ENCODE measurements at regions not wholly inside any gene's neighbourhood (a gene's known extent, or its start where the extent isn't known, plus 50 kb on each side); places are given as distances from the start of the nearest gene placed in this dataset.
"Not testable (repeated sequence)": the region's sequence is repeated elsewhere in the genome, so short reads cannot be mapped to it uniquely, and the experiment has no call there.

- no peak for DNase-seq (ENCODE audit: low read depth)
These were observed 818.0 kb upstream of the SLC10A2 start for GRCh38 chr13:103884101-103884723.

DNA sequence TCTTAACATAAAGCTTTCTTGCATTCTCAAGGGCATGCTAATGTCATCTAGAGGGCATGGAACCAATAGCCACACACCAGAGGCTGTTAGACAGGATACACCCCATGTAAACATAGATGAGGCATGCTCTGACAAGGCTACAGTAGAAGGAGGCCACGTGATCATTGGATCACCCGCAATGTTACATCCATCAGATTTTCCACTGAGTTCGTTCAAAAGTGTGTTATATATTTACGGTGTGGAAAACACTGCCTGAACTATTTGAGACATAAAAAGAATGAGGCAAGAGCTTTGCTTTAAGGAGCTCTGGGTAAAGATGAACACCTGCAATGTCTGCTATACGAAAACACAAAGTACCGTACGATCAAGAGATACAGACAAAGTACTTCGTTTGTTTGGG is 817.5 kb upstream of the SLC10A2 start:
- no peak for DNase-seq (ENCODE audit: low read depth)

DNA sequence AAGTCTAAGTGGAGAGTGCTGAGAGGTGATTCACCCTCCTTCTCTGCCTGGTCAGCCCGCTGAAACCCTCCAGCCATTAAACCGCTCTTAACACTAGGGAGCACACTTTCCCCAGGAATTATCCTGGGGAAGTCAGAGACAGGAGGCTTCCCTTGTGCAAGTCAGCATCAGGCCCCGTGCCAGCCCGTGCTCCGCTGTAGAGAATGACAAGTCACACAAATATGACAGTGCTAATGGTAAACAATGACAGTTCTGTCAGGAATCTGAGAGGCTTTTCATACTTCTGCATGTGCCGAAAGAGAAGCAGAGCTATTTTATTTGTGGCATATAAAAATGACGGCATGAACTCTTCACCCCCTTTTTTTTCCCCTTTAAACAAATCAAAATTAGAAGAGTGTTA is 816.9 kb upstream of the SLC10A2 start:
- DNase-seq (ENCODE audit: low read depth): no peak

DNA sequence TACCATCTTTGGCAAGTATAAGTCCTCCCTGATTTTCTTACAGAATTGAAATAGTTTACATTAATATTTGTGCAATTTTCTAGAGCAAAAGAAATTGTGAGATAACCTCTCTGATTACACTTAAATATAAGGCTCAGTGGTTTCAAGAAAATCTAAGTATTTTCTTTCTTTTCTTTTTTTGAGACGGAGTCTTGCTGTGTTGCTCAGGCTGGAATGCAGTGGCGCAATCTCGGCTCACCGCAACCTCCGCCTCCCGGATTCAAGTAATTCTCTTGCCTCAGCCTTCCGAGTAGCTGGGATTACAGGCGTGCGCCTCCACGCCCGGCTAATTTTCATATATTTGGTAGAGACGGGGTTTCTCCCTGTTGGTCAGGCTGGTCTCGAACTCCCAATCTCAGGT is 813.9 kb upstream of the SLC10A2 start:
- not testable (repeated sequence) for DNase-seq (ENCODE audit: low read depth)

- no peak for DNase-seq (ENCODE audit: low read depth)
These were observed 812.8 kb upstream of the SLC10A2 start for GRCh38 chr13:103878891-103879605.

DNA sequence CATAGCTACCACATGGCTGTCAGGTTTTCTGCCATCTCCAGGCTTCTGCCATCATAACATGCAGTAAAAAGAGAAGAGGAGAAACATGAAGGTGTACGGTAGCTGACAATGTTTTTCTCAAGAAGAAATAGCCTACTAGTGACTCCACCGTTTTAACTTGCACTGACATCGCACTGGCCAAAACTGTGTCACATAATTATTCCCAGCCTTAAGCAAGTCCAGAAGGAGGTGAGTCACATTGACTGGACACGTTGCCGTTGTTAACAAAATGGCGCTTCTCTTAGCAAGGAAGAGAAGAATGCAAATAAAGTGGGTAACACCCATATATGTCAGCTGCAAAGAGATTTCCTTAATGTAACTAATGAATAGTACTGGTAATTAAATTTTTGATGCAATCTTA is 810.4 kb upstream of the SLC10A2 start:
- no peak for DNase-seq (ENCODE audit: low read depth)

GRCh38 chr13:103873725-103874124 is 807.5 kb upstream of the SLC10A2 start:
- no peak for DNase-seq (ENCODE audit: low read depth)

GRCh38 chr13:103866048-103866447 is 799.8 kb upstream of the SLC10A2 start:
- DNase-seq (ENCODE audit: low read depth): no peak

DNA sequence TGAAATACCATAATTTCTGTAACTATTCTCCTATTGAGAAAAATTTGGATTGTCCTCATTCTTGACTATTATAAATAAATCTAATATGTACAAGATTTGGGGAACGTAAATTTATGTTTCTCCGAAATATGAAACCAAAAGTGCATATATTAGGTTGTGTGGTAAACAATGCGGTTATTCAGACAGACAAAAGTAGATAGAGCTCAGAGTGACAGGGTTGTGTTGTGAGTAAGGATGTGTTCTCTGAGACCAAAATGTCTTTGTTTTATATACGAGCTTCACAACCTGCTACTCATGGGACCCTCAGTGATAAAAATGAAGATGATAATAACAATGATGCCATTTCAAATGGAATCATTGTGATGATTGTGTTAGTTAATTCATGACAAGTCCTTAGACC is 796.3 kb upstream of the SLC10A2 start:
- DNase-seq (ENCODE audit: low read depth): no peak

GRCh38 chr13:103859952-103860351 is 793.7 kb upstream of the SLC10A2 start:
- no peak for DNase-seq (ENCODE audit: low read depth)

DNA sequence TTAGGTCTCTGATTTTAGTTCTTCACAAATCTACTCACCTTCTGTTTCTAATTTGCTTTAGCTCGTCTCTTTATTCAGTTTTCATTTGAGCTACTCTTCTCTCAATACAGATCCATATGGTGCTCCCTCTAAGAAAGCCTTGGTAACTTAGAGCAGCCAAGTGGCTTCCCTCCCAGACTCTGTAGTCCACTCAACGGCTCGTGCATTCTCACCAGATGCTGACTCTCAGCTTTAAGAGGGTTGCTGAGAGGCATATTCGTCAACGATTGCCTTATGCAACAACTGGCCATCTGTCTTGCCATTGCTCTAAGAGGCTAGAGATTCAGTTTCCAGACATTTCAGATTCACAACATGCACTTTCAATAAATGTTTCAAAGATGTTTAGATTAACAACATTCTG is 785.8 kb upstream of the SLC10A2 start:
- DNase-seq (ENCODE audit: low read depth): no peak

DNA sequence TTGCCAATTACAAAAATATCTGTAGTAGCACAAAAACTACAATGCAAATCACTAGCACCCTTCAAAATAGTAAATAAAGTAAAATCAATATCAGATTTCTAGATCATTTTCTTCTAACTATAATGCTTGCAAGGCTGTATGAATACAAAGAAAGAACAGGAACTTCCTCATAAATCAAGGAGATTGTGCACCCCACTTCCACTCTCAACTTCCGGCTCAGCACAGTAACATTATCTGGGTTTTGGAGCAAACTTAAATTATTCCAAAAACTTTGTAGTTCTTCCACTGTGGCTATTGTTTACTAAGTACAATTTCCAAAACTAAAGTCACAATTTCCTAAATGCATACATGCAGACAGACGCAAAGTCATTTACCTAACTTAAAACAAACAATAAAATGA is 778.3 kb upstream of the SLC10A2 start:
- no peak for DNase-seq (ENCODE audit: low read depth)

- DNase-seq (ENCODE audit: low read depth): no peak
These were observed 773.2 kb upstream of the SLC10A2 start for GRCh38 chr13:103839460-103839859.

GRCh38 chr13:103835052-103835451 is 768.8 kb upstream of the SLC10A2 start:
- no peak for DNase-seq (ENCODE audit: low read depth)

GRCh38 chr13:103833294-103833852 is 767.2 kb upstream of the SLC10A2 start:
- no peak for DNase-seq (ENCODE audit: low read depth)

GRCh38 chr13:103815619-103816018 is 749.4 kb upstream of the SLC10A2 start:
- DNase-seq (ENCODE audit: low read depth): no peak

- no peak for DNase-seq (ENCODE audit: low read depth)
These were observed 746.8 kb upstream of the SLC10A2 start for GRCh38 chr13:103812971-103813370.

DNA sequence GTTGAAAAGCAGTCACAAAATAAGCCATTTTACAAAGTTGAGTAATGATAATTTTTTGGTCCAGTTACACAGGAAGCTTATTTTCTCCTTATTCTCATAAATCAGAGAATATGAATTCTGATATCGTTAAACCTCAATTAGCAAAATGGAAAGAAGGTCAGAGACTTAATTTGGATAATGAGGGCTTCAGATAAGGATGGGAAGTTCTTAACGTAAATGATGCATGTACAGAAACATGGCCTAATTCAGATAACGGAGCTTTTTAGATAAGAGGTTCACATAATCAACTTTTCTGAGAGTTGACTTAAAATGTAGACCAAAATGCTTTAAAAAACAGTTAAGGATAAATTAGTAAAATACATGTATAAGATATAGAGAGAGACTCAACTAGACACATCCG is 746.3 kb upstream of the SLC10A2 start:
- no peak for DNase-seq (ENCODE audit: low read depth)

DNA sequence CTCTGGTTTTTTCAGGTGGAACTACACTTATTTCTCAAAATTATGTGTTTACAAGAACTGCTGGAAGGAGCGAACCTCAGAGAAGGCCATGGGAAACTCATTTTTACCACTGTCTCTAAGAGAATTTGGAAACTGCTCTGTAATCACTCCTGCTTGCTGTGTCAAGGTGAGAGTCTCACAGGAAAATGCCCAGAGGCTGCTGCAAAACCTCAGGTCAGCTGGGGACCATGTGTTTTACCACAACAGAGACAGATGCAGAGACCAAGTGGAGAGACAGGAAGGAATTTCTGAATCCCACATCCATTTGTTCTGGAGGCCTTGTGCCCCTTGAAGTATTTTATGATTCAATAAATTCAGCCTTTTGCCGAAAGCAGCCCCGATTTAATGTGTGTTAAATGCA is 743.8 kb upstream of the SLC10A2 start:
- DNase-seq (ENCODE audit: low read depth): no peak

- DNase-seq (ENCODE audit: low read depth): no peak
These were observed 739.6 kb upstream of the SLC10A2 start for GRCh38 chr13:103805771-103806170.

GRCh38 chr13:103803349-103803748 is 737.1 kb upstream of the SLC10A2 start:
- no peak for DNase-seq (ENCODE audit: low read depth)

- DNase-seq (ENCODE audit: low read depth): no peak
These were observed 732.8 kb upstream of the SLC10A2 start for GRCh38 chr13:103799028-103799427.

GRCh38 chr13:103795892-103796478 is 729.8 kb upstream of the SLC10A2 start:
- no peak for DNase-seq (ENCODE audit: low read depth)
